ENCODE measurements at regions not wholly inside any gene's neighbourhood (a gene's known extent, or its start where the extent isn't known, plus 50 kb on each side); places are given as distances from the start of the nearest gene placed in this dataset.
"Not testable (repeated sequence)": the region's sequence is repeated elsewhere in the genome, so short reads cannot be mapped to it uniquely, and the experiment has no call there.

DNA sequence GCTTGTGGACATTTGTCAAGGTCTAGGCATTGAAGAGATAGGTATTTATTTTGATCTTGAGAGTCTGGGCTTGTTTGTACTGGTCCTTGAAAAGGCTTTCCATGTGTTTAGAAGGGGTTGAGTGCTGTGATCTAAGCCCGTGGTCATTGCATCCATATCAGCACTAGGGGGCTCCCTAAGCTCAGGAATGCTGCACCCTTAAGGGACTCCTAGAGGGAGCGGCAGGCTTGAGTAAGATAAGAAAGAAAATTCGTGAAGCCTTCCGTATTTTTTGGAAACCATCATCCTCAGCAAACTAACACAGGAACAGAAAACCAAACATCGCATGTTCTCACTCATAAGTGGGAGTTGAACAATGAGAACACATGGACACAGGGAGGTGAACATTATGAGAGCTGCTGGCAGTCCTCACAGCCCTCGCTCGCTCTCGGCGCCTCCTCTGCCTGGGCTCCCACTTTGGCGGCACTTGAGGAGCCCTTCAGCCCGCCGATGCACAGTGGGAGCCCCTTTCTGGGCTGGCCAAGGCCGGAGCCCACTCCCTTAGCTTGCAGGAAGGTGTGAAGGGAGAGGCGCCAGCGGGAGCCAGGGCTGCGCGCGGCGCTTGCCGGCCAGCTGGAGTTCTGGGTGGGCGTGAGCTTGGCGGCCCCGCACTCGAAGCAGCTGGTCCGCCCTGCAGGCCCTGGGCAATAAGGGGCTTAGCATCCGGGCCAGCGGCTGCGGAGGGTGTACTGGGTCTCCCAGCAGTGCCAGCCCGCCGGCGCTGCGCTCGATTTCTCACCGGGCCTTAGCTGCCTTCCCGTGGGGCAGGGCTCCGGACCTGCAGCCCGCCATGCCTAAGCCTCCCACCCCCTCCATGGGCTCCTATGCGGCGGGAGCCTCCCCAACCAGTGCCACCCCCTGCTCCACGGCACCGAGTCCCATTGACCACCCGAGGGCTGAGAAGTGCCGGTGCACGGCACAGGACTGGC is 201.2 kb upstream of the PCDH18 start:
- not testable (repeated sequence) for DNase-seq

DNA sequence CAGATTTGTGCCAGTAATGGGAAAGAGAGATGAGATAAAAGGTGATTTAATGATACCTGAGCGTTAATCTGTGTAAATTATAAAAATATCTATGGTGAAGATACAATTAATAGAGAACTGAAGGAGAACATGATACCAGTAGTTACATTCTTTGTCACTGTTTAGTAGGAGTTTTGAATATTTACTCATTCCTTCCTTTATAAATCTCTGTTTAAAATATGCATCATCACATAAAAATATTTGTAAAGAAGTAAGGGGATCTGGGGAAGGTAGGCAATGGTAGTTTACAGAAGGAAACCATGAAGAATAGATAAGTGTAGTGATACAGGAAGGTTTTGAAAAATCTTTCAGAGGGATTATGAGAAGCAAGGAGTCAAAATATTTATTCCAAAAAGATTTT is 190.6 kb upstream of the PCDH18 start:
- no peak for DNase-seq

DNA sequence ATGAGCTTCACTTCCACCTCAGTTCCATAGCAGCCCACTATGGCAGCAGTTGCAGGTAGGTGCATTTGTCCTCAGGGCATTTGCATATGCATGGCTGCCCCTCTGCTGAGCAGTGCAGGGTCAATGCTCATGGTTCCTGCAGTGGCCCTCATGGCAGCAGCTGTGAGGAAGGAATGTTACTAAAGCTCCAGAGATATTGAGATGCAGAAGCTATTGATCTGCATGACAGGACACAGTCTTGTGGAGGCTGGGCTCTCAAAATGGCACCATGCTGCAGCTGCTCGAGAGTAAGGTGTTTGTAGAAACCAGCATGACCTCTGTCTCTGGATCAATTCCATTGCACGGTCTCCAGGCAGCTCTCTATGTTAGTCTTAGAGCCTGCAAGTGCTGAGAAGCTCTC is 179.2 kb upstream of the PCDH18 start:
- no peak for DNase-seq

DNA sequence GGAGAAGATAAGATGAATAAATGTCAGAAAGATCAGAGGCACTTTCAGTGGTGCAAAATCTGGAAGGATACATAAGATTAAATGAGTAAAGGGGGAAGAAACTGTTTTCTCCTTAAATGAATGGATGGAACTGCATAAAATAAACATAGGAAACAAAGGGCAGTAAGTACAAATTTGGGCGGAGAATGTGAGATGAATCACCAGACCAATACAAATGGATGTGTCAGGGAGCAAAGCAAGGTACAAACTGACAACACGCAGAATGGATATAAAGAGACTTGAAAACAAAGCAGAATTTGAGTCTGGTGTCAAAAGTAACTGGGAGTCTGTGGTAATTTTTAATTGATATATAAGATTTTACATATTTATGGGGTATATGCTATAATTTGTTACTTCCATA is 175.3 kb upstream of the PCDH18 start:
- no peak for DNase-seq

DNA sequence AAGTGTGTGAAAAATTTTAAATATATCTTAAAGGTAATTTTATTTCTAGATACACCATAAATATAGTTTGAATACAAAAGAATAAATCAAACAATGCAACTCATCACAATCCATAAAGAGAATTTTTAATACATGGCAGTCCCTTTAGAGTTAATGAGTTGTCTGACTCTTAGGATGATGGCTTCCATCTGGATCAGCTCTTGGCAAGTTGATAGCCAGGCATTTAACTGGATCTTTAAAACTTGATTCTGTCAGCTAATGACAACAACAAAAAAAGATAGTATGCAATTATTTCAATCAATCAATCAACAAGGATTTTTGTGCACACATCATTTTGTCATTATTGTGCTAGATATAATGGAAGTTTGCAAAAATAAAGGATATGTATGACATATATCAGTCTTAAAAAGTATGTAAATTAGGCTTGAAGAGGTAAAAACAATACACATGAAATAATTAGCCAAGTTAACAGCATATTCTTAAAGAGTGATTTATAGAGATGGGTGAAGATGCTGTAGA is 174.9 kb upstream of the PCDH18 start:
- DNase-seq, result no peak

DNA sequence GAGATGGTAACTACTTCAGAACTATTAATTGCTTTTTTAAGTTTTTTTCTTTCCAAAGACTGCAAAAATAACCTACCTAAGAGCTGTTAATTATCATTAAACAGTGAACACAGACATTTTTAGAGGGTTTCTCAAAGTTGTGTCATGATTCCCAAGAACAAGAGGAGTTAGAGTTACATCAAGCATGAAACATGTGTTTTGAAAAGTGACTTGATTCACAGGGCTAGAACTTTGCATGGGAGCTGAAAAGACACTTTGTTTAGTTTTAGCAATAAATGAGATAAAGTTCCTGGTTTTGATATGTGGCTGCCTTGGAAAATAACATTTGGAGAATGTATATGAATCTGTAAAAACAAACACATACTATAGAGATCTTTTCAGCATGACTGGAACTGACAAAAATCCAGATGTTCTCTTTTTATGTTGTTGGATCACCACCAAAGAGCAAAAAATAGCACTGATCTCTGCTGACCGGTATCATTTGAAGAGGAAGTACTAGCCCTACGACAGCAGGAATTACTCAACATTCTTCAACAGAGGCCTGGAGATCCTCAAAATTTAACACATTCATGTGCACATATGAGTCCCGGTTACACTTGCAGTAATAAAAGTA is 173.0 kb upstream of the PCDH18 start:
- DNase-seq, result no peak

DNA sequence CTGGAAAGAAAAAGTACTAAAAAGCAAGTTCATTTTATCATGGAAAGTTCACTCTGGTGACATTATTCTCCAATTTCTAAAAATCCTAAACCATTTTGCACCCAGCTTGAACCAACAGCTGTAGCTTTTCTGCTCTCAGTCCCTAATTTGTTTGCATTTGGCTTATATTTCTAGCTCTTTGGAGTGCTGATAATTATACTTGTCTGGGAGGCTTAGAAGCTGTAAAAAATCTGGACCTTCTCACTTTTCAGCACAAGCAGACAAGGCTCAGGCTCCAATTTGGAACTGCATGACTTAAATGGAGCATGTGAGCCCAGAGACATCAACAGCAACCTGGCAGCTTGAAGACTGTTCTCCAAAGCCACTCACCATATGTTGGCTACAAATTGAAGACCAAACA is 170.9 kb upstream of the PCDH18 start:
- no peak for DNase-seq

DNA sequence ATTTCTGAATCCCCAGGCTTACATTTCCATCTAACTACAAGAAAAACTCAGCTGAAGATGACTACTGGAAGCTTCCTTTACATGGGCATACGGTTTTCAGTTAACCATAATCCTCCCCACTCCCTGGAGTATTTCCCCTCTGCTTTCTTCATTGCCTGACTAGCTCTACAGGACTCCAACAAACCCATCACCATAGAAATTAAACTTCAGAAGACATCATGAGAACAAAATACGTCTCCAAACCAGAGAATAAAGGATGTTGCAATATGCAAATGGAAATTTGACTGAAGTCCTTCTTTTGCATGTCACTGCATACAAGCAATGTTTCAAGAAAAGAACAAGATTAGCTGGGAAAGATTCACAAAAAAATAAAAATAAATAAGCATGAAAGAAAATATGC is 170.2 kb upstream of the PCDH18 start:
- DNase-seq, result no peak

DNA sequence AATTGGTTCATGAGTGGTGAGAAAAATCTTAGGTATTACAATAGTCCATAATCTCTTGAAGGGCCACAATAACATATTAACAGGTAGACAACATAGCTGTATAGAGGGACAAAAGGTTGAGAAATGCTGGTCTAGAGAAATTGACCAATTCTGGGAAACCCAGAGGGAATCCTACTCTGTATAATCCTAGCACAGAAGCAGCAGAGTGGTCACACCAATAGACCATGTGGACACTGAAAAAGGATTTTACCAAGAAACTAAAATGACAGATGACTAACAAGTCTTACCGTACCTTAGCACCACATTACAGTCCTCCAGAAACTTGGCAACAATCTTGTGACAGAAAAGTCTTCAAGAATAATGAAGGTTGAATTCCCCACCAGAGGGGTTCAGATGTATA is 169.1 kb upstream of the PCDH18 start:
- no peak for DNase-seq

DNA sequence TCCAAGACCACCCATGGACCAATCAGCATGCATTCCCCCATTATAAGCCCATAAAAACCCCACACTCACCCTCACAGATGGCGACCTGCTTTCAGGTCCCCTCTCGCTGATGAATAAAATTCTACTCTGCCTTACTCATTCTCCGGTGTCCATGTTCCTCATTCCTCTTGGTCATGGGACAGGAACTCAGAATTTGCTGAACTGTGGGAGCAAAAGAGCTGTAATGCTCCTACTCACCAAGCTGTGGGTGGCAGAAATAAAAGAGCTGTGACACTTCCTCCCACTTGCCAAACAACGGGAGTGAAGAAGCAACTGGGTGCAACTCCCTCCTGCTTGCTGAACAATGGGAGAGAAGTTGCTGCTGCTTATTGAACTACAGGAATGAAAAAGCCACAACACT is 168.5 kb upstream of the PCDH18 start:
- DNase-seq, result no peak

DNA sequence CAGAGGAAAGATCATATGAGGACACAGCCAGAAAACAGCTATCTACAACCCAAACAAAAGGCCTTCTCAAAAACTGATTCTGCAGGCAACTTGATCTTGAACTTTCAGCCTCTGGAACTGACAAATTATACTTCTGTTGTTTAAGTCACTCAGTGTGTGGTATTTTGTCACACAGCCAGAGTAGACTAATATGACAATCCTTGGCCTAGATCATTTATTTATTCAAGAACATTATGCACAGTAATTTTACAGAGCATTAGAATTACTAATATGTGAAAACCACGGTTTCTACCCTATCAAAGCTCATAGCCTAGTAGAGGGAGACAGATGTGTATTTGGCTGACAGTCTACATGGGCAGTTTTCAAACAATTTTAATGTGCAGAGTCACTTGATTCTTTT is 167.8 kb upstream of the PCDH18 start:
- no peak for DNase-seq

DNA sequence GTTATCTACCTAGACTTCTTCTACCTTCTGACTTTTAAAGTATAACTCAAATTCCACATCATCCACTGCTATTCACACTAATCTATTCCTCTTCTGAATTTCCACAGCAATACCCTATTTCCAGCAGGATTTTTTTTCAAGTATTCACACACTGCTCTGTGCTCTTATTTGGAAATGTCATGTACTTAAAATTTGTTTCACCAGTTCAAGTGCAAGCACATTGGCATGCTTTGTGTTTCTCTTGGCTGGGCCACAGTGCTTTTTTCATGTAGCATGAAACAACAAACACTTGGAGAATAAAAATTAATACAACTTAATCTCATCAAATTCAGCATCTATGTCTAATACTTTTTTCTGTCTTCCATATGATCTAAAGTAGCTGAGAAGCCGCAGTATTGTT is 161.8 kb upstream of the PCDH18 start:
- no peak for DNase-seq

DNA sequence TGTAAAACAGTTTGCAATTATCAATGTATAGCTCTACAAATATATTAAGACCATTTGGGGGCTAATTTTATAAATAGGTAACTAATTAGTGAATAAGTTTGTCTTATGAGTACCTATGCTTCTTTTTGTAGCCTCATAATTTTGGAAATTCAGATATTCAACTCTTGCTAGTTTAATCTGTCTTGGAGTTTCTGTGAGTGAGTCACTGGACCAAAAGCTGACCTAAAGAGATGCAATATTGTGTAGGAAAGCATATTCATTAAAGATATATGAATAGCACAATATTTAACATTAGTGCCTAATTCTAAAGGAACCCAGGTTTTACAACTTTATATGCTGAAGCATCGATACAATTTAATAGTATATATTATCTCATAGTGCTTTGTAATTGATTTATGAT is 161.3 kb upstream of the PCDH18 start:
- DNase-seq, result no peak

DNA sequence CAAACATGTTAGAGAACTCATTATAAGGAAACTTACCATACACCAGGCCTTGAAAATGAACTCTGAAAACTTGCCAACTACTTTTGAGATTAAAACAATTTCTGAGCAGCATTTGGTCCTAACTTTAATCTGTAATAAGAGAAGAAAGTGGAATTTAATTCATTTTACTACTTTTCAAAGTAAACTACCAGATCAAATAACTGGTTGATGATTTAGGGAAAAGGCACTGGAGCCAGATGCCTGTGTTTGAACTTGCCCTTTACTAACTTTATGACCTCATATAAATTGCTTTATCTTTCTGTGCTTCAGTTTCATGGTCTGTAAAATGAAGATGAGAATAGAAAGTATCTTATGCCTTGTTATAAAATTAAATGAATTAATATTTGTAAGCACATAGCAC is 159.9 kb upstream of the PCDH18 start:
- no peak for DNase-seq

DNA sequence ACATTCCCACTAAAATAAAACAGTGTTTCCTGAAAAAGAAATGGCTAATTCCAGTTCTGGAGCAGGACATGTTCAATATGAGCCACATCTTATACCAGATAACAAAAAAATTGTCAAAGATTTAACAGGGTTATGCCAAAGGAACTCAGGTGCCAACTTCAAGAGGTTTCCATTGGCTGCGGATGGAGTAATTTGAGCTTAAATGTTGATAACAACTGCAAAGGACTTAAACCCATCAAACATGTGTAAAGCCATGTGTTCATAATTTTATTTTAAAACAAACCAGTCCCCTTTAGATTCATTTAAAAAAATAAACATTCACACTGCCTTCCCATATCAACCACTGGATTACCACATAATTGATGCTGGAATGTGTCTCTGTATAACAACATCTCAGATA is 156.4 kb upstream of the PCDH18 start:
- no peak for DNase-seq

DNA sequence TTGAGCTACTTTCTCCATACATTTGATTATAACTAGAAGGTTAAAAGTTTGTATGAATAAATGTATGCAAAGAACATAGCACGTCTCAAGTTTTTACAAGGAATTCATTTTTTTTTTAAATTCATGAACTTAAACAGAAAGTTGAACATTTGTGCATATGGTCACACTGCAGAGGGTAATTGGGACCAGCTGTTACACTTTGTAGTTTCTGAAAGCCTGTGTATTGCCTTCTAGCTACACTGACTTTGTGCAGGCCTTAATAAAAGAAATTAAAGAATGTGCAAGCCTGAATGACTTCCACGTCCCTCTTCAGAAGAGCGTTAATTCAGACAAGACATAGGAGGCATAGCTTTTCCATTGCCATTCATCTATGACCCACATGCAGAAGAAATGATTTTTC is 153.1 kb upstream of the PCDH18 start:
- no peak for DNase-seq

DNA sequence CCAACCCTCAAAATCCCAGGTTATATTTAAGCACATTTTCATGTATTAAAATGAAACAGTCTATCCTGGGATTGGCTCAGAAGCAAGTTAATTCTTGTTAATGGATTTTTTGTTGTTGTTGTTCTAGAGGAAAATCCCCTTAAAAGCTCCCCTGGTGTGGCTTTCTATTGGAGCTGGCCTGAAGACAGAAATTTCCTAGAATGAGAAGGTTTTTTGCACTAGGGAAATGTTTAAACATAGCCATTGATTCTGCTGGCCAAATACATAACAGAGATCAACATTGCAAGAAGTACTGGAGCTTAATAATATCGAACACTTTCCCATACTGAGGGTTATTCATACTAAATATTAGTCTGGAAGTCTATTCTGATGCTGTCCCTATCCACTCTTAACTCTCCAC is 148.8 kb upstream of the PCDH18 start:
- no peak for DNase-seq

DNA sequence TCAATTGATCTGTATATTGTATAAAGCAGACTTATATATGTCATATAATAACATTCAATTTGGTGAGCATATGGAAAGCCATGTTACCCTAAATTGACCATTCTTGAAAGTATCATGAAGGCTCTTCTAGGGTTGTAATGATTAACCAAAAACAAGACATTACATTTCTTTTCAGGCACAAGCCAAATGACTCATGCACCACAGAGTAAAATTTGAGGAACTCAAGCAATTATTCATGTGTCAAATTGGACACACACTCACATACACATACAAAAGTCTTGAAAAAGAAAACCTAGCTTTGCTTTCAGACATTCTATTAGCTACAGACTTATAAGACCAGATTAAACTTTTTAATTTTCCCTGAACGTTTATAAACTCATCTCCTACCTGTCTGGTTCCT is 146.5 kb upstream of the PCDH18 start:
- no peak for DNase-seq

DNA sequence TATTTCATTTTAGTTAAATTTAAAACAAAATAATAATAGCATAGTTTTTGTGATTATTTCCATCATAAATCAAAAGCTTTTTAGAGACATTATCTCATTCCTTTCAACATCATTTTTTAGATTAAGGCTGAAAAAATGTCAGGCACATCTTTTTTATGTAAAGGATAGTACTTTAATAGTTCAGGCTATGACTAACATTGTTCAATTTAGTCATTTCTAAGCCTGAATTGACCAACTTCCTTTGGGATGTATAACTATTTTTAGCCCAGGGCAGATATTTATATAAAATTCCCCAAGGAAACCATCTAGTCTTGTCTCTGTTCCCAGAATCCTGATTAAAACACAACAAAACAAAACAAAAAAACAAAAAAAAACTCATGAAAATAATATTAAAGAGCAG is 145.6 kb upstream of the PCDH18 start:
- no peak for DNase-seq

DNA sequence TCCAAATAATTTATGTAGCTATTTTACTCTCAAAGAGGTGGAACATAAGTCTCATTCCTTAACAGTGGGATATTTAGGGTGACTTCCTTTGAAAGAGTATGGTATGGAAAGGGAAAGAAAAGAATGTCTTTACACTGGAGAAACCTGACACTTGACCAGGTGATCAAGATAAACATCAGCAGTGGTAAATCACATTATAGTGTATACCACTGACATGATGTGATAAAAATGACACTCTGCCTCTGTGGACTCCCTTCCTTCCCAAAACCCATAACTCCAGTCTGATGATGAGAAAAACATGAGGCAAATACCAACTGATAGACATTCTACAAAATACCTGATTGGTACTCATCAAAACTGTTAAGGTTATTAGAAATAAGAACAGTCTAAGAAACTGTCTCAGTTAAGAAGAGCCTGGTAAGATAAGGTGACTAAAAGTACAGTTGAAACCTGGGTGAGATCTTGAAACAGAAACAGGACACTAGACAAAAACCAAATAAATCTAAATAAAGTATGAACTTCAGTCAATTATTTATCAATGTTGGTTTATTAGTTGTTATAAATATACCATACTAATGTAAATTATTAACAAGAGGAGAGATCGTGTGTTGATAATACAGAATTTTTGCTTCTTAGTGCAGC is 144.2 kb upstream of the PCDH18 start:
- no peak for DNase-seq

DNA sequence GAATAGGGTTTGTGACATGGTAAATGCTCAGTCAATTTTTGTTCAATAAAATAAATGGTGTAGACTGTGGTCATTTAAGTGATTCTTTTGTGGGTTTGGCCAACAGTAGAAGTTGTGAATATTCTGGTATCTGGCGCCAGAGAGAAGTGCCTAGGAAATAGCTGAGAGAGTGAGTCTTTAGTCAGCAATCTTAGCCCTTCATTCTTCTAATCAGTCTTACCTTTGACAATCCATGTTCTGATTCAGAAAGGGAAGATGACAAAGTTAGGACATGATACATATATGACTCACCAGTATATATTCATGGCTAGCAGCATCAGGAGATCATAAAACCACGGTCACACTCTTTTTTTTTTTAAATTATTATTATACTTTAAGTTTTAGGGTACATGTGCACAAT is 141.8 kb upstream of the PCDH18 start:
- DNase-seq, result no peak

DNA sequence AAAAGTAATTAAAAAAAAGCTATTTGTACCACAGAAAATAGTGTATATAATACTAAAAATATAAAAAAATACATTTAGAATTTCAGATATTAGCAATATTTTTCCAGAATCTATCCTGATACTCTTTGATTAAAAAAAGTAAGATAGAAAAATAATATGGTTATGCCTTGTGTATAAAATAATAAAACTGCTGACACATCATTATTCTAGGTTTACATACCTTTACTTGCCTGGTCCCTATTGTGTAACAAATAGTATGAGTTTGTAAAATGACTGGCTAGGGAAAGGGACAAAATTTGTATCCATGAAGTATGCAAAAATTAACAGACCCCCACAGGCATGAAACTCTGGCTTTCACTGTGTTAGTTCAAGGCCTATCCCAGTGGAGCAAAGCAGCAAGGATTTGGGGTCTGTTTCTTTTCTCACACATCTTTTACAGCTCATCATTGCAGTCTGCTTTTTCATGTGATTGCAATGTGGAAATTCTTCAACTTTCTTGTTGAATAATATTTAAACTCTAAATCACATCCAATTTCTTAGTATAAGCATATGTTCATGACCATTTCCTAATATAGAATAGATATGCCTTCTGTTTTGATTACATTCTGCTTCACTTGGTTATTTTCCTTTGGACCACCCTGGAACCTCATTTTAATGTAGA is 136.7 kb upstream of the PCDH18 start:
- no peak for DNase-seq

DNA sequence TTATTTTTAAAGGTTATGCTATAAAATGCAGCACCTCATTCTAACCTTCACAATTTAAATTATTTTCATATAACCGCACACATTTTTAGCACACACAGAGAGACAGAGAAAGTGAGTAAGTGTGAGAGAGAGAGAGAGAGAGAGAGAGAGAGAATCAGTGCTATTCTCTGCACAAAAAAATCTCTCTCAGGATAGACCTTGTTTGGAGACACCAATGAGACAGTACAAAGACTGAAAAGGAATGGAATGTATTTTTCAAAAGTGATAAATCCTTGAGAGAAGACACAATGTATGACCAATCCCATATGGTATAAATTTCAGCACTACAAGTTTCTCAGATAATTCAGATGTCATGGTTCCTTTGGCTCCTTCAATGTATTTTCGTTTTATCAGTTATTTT is 132.1 kb upstream of the PCDH18 start:
- DNase-seq, result no peak

DNA sequence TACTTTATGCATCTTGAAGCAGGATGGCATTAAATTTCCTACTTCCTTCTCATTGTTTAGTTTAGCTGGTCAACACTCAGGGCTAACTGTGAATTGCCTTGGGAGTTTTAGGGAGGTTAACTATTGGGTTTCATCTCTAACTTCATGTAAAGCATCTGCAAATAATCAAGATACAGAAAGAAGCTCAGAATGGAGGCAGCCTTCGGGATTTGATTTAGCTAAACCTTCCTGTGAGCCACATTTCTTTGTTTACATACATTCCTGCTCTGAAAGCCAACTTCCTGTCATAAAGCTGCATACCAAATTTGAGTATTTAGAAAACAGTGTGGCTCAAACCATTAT is 131.7 kb upstream of the PCDH18 start:
- no peak for DNase-seq

Measured in CD4-positive, alpha-beta T cell treated with Interleukin-17A for 4 hours (primary cell).